MM.1S (cell line): ENCODE measurements at regions not wholly inside any gene's neighbourhood (a gene's known extent, or its start where the extent isn't known, plus 50 kb on each side); places are given as distances from the start of the nearest gene placed in this dataset.

Experiments used
- DNase-seq: peaks from one replicate; pipeline ENCODE4 v3.0.0-alpha.2; 2015
- H2AFZ ChIP-seq: fragments of 300-600 bp; sonication (generic); 2 replicates; pipeline ENCODE4 v1.6.0; 2016; ENCODE audit warnings: antibody characterized with exemption, low read length
- H3F3A ChIP-seq: fragments of 300-600 bp; sonication (generic); 2 replicates; pipeline ENCODE4 v1.6.1; 2016; ENCODE audit warnings: mild to moderate bottlenecking, antibody characterized with exemption, low read length, moderate library complexity, mixed read lengths; ENCODE audit not compliant: insufficient read depth
- H3K27ac ChIP-seq: fragments of 300-600 bp; sonication (generic); 2 replicates; pipeline ENCODE4 v1.5.1; 2016; ENCODE audit warnings: mild to moderate bottlenecking, low read length
- H3K27me3 ChIP-seq: fragments of 300-600 bp; sonication (generic); replicated peaks from 2 replicates; pipeline ENCODE4 v1.6.0; 2016; ENCODE audit warnings: low read length; ENCODE audit not compliant: insufficient read depth
- H3K36me3 ChIP-seq: fragments of 300-600 bp; sonication (generic); replicated peaks from 2 replicates; pipeline ENCODE4 v1.6.1; 2016; ENCODE audit warnings: mild to moderate bottlenecking, low read length, mixed read lengths; ENCODE audit not compliant: insufficient read depth
- H3K4me1 ChIP-seq: fragments of 300-600 bp; sonication (generic); 2 replicates; pipeline ENCODE4 v1.6.1; 2016; ENCODE audit warnings: low read length, mixed read lengths
- H3K4me2 ChIP-seq: fragments of 300-600 bp; sonication (generic); 2 replicates; pipeline ENCODE4 v1.6.0; 2016; ENCODE audit warnings: low read depth, low read length
- H3K4me3 ChIP-seq: fragments of 300-600 bp; sonication (generic); 2 replicates; pipeline ENCODE4 v1.5.1; 2016; ENCODE audit warnings: low read length, mixed read lengths
- H3K79me2 ChIP-seq: fragments of 300-600 bp; sonication (generic); 2 replicates; pipeline ENCODE4 v1.6.1; 2016; ENCODE audit warnings: mixed run types, low read length, mixed read lengths
- H3K9ac ChIP-seq: fragments of 300-600 bp; sonication (generic); 2 replicates; pipeline ENCODE4 v1.6.1; 2016; ENCODE audit warnings: low read length, mixed read lengths
- H3K9me2 ChIP-seq: fragments of 300-600 bp; sonication (generic); replicated peaks from 2 replicates; pipeline ENCODE4 v1.6.1; 2016; ENCODE audit warnings: mild to moderate bottlenecking, low read length, mixed read lengths; ENCODE audit not compliant: insufficient read depth
- H3K9me3 ChIP-seq: fragments of 300-600 bp; sonication (generic); replicated peaks from 2 replicates; pipeline ENCODE4 v1.6.1; 2016; ENCODE audit warnings: mild to moderate bottlenecking, low read length, mixed read lengths; ENCODE audit not compliant: insufficient read depth
- H4K20me1 ChIP-seq: fragments of 300-600 bp; sonication (generic); 2 replicates; pipeline ENCODE4 v1.6.1; 2016; ENCODE audit warnings: mild to moderate bottlenecking, low read length, moderate library complexity, mixed read lengths; ENCODE audit not compliant: insufficient read depth
- CTCF ChIP-seq: fragments of 300-600 bp; sonication (generic); IDR thresholded peaks from 2 replicates; pipeline ENCODE4 v1.5.1; 2016; ENCODE audit warnings: antibody characterized with exemption, low read length, mixed read lengths
- EZH2 ChIP-seq: fragments of 300-600 bp; sonication (generic); optimal IDR thresholded peaks from 2 replicates; pipeline ENCODE3; 2017; ENCODE audit warnings: low read depth, mild to moderate bottlenecking, antibody characterized with exemption, low read length, mixed read lengths
- EZH2phosphoT487 ChIP-seq: fragments of 300-600 bp; sonication (generic); IDR thresholded peaks from 2 replicates; pipeline ENCODE4 v1.6.1; 2018; ENCODE audit warnings: antibody characterized with exemption, low read length

GRCh38 chr16:72371307-72372086 is 199.5 kb upstream of the PMFBP1 start:
- DNase-seq = no peak
- Histone ChIP-seq H3K4me2 (no peak overlapping the region), H3K4me1 (no peaks in the 10 kb centered on the region)

GRCh38 chr16:72369274-72369673 is 197.3 kb upstream of the PMFBP1 start:
- no peaks in the 10 kb centered on the region for H3K79me2 ChIP-seq
- H3K4me2 ChIP-seq = no peak overlapping the region
- H3K9ac ChIP-seq = no peak overlapping the region
- H3K27me3 ChIP-seq = no peaks in the 10 kb centered on the region
- no peaks in the 10 kb centered on the region for H3F3A ChIP-seq
- H3K36me3 ChIP-seq = no peaks in the 10 kb centered on the region
- H4K20me1 ChIP-seq = no peaks in the 10 kb centered on the region
- no peak overlapping the region for H3K27ac ChIP-seq
- no peak for TF ChIP-seq CTCF
- no peak for TF ChIP-seq EZH2phosphoT487
- TF ChIP-seq EZH2 = no peak
- H3K9me3 ChIP-seq = no peaks in the 10 kb centered on the region
- DNase-seq = no peak
- H3K4me1 ChIP-seq = no peaks in the 10 kb centered on the region
- H3K9me2 ChIP-seq = no peaks in the 10 kb centered on the region
- H3K4me3 ChIP-seq = no peak overlapping the region
- no peak overlapping the region for H2AFZ ChIP-seq

More at GRCh38 chr16:72371307-72372086, 199.5 kb upstream of the PMFBP1 start:
- Histone ChIP-seq H3K9ac (no peak overlapping the region), H3K9me2 (no peaks in the 10 kb centered on the region), H2AFZ (no peak overlapping the region), H3F3A (no peaks in the 10 kb centered on the region), H3K79me2 (no peaks in the 10 kb centered on the region), H3K27ac (no peak overlapping the region), H3K36me3 (no peaks in the 10 kb centered on the region), H4K20me1 (no peaks in the 10 kb centered on the region), H3K9me3 (no peaks in the 10 kb centered on the region), H3K27me3 (no peaks in the 10 kb centered on the region), H3K4me3 (no peak overlapping the region)
- TF ChIP-seq EZH2 (no peak), CTCF (no peak), EZH2phosphoT487 (no peak)

GRCh38 chr16:72367851-72368250 is 195.9 kb upstream of the PMFBP1 start:
- no peak overlapping the region for H3K4me3 ChIP-seq
- H3F3A ChIP-seq = no peaks in the 10 kb centered on the region
- H3K79me2 ChIP-seq = no peaks in the 10 kb centered on the region
- TF ChIP-seq EZH2phosphoT487 (no peak), CTCF (no peak), EZH2 (no peak)
- DNase-seq = no peak
- no peak overlapping the region for H3K9ac ChIP-seq
- H3K9me3 ChIP-seq = no peaks in the 10 kb centered on the region
- 0 out of 2 replicates have a peak, but pooled peaks cover under 1% of the 10 kb centered on the region for H3K4me1 ChIP-seq
- H4K20me1 ChIP-seq = no peaks in the 10 kb centered on the region
- no peak overlapping the region for H3K4me2 ChIP-seq
- H3K27ac ChIP-seq = no peak overlapping the region
- no peaks in the 10 kb centered on the region for H3K27me3 ChIP-seq
- no peak overlapping the region for H2AFZ ChIP-seq
- no peaks in the 10 kb centered on the region for H3K36me3 ChIP-seq
- no peaks in the 10 kb centered on the region for H3K9me2 ChIP-seq
